ENCODE measurements at regions not wholly inside any gene's neighbourhood (a gene's known extent, or its start where the extent isn't known, plus 50 kb on each side); places are given as distances from the start of the nearest gene placed in this dataset.

- TF ChIP-seq, protein P1, sequence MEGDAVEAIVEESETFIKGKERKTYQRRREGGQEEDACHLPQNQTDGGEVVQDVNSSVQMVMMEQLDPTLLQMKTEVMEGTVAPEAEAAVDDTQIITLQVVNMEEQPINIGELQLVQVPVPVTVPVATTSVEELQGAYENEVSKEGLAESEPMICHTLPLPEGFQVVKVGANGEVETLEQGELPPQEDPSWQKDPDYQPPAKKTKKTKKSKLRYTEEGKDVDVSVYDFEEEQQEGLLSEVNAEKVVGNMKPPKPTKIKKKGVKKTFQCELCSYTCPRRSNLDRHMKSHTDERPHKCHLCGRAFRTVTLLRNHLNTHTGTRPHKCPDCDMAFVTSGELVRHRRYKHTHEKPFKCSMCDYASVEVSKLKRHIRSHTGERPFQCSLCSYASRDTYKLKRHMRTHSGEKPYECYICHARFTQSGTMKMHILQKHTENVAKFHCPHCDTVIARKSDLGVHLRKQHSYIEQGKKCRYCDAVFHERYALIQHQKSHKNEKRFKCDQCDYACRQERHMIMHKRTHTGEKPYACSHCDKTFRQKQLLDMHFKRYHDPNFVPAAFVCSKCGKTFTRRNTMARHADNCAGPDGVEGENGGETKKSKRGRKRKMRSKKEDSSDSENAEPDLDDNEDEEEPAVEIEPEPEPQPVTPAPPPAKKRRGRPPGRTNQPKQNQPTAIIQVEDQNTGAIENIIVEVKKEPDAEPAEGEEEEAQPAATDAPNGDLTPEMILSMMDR (conservative IDR thresholded peaks at IDR 0.05; ENCODE audit: low read depth, low read length): no peak
- TF ChIP-seq EZH2 (IDR thresholded peaks at IDR 0.05; ENCODE audit: borderline replicate concordance, low read depth, low read length, poor library complexity, severe bottlenecking): no peak
Observed at GRCh38 chr15:70280781-70281180, 183.1 kb upstream of the TLE3 start.

Measured in A673 (cell line).